GM12872 (cell line): ENCODE measurements at regions not wholly inside any gene's neighbourhood (a gene's known extent, or its start where the extent isn't known, plus 50 kb on each side); places are given as distances from the start of the nearest gene placed in this dataset.

Experiments
- TF ChIP-seq, protein P1 (sequence below): IDR thresholded peaks from 3 replicates; pipeline ENCODE4 v1.5.1; 2011; ENCODE audit warnings: low read depth, mild to moderate bottlenecking, low read length, moderate library complexity; ENCODE audit not compliant: insufficient read depth

DNA sequence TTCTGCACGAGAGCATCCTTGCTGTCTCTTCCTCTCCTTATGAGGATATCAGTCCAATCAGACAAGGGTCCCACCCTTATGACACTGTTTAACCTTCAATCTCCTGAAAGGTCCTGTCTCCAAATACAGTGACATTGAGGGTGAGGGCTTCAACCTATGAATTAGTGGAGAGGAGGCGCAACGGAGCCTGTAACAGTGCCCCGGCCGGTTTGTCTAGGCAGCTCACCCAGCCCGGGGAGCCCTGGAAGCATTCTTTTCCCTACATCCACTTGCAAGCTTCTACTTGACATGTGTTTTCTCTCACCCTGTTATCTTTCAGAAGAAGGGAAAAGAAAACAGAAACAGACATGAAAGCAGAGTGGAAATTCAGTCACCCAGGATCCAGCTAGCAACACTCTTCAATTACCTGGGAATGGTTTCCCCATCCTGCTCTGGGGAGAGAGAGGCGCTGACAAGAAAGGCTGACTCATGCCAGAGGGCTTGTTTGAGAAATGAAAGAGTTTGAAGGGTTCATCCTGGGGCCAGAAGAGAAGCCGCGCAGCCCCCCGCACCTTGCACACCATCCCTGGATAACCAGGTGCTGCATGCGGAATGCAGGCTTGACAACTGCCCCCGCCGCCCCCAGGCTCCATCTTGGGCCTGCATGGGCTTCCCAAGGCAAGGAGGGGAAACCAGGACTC lies 394.9 kb downstream of the NPHP4 start:
- TF ChIP-seq, protein P1, sequence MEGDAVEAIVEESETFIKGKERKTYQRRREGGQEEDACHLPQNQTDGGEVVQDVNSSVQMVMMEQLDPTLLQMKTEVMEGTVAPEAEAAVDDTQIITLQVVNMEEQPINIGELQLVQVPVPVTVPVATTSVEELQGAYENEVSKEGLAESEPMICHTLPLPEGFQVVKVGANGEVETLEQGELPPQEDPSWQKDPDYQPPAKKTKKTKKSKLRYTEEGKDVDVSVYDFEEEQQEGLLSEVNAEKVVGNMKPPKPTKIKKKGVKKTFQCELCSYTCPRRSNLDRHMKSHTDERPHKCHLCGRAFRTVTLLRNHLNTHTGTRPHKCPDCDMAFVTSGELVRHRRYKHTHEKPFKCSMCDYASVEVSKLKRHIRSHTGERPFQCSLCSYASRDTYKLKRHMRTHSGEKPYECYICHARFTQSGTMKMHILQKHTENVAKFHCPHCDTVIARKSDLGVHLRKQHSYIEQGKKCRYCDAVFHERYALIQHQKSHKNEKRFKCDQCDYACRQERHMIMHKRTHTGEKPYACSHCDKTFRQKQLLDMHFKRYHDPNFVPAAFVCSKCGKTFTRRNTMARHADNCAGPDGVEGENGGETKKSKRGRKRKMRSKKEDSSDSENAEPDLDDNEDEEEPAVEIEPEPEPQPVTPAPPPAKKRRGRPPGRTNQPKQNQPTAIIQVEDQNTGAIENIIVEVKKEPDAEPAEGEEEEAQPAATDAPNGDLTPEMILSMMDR, result no peak

- TF ChIP-seq, protein P1, result no peak
These were observed 395.6 kb downstream of the NPHP4 start for GRCh38 chr1:5596651-5597050.

DNA sequence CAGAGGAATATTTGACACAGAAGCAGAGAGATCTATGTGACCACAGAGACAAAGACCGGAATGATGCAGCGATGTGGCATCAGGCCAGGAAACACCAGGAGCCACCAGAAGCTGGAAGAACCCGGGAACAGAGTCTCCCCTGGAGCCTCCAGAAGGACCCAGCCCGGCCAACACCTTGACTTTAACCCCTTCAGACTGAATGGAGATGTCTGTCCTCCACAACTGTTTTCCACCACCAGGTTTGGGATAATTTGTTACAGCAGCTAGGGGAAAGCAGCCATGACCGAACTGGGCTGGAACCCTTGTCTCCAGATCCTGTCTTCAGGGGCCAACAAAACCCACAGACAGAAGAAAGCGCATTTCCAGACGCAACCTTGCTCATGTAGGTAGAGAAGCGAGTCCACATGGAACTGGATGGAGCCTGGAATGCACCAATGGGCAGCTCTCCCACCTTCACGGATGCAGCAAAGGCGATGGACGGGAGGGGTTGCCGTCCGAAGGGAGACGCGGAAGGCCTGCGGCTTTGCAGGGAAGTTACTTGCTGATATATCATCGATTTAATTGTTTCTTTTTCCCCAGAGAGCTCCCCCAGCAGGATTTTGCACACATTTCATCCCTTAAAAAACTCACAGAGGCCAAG lies 396.6 kb downstream of the NPHP4 start:
- TF ChIP-seq, protein P1, result no peak

GRCh38 chr1:5594056-5594956 lies 397.9 kb downstream of the NPHP4 start:
- TF ChIP-seq, protein P1, result no peak

- TF ChIP-seq, protein P1, result no peak
These were observed 401.5 kb downstream of the NPHP4 start for GRCh38 chr1:5590717-5591116.

DNA sequence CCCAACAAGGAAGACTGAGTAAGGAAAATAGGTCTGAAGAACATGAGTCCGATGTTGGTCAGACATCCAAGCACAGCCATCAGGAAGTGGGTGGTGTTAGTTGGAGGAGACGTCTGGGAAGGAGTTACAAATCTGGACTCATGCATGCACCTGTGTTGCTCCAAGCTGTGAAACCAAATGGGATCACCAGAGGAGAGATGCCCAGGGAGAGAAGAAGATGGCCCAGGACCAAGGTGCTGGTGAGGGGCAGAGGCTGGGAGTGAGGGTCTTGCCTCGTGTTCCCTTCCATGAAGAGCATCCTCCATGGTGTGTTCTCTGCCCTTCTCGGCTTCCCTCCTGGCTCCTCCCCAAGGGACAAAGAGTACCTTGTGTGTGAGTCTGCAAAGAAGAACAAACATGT lies 405.6 kb downstream of the NPHP4 start:
- TF ChIP-seq, protein P1, result no peak

DNA sequence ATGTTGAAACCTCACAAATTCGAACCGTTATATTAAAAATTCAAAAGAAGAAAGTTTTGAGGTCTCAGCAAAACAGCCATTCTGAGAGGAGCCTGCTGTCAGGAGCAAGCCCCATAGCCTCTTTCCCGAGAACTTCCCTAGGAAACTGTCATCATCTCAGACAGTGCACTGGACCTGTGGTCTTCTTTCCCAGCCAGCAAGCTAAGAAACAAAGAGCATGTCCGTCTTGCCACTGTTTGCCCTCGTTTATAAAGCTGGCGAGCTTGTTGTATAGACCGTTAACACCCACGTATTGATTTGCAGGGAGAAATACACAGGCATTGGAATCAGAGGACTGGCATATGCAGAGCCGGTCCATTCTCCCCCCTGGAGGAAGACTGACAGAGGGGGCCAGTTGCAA lies 407.0 kb downstream of the NPHP4 start:
- TF ChIP-seq, protein P1, result no peak
